ENCODE measurements at regions not wholly inside any gene's neighbourhood (a gene's known extent, or its start where the extent isn't known, plus 50 kb on each side); places are given as distances from the start of the nearest gene placed in this dataset.

DNA sequence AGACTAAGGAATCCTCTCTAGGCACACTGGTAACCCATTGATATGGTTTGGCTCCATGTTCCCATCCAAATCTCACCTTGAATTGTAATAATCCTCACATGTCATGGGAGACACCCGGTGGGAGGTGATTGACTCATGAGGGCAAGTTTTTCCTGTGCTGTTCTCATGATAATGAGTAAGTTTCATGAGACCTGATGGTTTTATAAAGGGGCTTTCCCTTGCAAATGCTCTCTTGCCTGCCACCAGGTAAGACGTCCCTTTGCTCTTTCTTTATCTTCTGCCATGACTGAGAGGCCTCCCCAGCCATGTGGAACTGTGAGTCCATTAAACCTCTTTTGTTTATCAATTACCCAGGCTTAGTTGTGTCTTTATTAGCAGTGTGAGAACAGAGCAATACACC, 81.4 kb upstream of the GPC6 start:
- TF ChIP-seq CTCF (IDR thresholded peaks at IDR 0.05), result no peak
- TF ChIP-seq POLR2A (IDR thresholded peaks at IDR 0.05), result no peak
